Mammary epithelial cell (primary cell): ENCODE measurements at regions not wholly inside any gene's neighbourhood (a gene's known extent, or its start where the extent isn't known, plus 50 kb on each side); places are given as distances from the start of the nearest gene placed in this dataset.

Experiments used
- EZH2 ChIP-seq: IDR thresholded peaks from 2 replicates; pipeline ENCODE4 v1.6.1; 2012; ENCODE audit warnings: low read length, inconsistent platforms, borderline replicate concordance
- TF ChIP-seq, protein P1 (sequence below), 2 donors: IDR thresholded peaks in 1 of 2; conservative IDR thresholded peaks in 1 of 2; 2 replicates each; pipeline ENCODE4 v1.5.1; 2011 to 2012; ENCODE audit warnings: inconsistent platforms in 2 of 2, low read length in 2 of 2, mild to moderate bottlenecking in 2 of 2, control low read depth in 1 of 2, low read depth in 1 of 2; ENCODE audit not compliant: insufficient read depth in 1 of 2; ENCODE audit errors: extremely low read depth in 1 of 2

DNA sequence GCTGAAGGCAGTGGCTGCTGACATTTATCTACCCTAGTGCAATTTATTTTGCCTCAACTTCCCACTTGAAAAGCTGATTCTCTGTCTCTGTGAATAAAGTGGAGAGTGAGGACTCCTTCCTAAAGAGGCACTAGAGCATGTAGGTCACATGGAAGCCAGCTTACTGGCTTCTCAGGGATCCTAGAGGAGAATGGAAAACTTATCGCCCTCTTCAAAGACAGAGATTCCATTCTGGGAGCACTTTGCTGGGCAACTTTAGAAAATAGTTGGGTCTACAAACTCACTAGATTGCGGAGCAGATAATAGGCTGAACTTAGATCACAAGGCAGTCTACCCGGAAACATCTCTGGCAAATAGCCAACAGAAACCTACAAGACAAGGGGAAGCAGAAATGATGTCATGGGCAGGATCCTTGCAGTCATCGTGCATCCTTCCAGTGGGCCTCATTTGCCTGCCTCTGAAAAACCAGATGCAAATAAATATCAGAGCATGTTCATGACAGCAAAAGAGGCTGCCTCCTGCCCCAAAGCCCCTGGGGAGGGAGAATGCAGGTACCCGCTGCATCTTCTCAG, 104.8 kb upstream of the BARHL2 start:
- TF ChIP-seq, protein P1, sequence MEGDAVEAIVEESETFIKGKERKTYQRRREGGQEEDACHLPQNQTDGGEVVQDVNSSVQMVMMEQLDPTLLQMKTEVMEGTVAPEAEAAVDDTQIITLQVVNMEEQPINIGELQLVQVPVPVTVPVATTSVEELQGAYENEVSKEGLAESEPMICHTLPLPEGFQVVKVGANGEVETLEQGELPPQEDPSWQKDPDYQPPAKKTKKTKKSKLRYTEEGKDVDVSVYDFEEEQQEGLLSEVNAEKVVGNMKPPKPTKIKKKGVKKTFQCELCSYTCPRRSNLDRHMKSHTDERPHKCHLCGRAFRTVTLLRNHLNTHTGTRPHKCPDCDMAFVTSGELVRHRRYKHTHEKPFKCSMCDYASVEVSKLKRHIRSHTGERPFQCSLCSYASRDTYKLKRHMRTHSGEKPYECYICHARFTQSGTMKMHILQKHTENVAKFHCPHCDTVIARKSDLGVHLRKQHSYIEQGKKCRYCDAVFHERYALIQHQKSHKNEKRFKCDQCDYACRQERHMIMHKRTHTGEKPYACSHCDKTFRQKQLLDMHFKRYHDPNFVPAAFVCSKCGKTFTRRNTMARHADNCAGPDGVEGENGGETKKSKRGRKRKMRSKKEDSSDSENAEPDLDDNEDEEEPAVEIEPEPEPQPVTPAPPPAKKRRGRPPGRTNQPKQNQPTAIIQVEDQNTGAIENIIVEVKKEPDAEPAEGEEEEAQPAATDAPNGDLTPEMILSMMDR (conservative IDR thresholded peaks at IDR 0.05 in 1 of 2, IDR thresholded peaks at IDR 0.05 in 1 of 2; ENCODE audit: extremely low read depth in 1 of 2, insufficient read depth in 1 of 2, low read depth in 1 of 2, low read length in 2 of 2), result no peak
- no peak for TF ChIP-seq EZH2
